NCI-H2171 (cell line): ENCODE measurements at regions not wholly inside any gene's neighbourhood (a gene's known extent, or its start where the extent isn't known, plus 50 kb on each side); places are given as distances from the start of the nearest gene placed in this dataset.

Experiments
- DNase-seq: peaks from one replicate; lab custom pipeline; 2025; lab: John Stamatoyannopoulos, UW

DNA sequence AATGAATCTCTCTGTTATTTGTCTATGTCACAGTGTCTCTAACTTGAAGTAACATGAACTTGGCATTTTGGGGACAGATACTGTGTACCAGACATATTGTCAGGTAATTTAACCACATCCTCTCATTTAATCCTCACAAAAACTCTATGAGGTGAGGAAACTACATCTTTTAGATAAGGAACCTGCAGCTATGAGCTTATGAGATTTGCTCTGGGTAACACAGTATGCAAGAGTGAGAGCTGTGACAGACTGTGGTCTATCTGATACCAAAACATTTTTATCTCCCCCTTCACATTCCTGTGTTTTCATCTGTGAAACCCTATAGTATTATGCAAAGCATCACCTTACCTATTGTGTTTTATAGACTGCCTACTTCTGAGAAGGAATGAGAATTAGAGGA is 58.4 kb upstream of the HS3ST1 start:
- no peak for DNase-seq

DNA sequence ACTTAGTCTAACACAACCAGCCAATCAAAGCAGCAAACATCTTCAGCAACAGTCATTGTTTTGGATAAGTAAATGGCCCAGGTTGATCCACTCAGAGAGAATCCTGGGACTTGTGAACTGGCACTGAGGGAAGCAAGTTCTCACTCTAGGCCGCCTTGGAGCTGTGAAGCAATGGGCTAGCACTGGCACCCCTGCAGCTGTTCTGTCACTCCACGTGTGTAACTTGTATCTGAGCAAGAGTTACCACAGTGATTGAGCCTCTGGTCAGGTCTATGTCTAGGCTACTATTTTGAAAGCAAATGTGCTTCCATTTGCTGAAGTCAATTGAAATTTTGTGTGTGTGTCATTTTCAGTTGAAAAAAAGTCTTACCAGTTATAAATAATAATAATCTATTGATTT is 57.2 kb upstream of the HS3ST1 start:
- no peak for DNase-seq

DNA sequence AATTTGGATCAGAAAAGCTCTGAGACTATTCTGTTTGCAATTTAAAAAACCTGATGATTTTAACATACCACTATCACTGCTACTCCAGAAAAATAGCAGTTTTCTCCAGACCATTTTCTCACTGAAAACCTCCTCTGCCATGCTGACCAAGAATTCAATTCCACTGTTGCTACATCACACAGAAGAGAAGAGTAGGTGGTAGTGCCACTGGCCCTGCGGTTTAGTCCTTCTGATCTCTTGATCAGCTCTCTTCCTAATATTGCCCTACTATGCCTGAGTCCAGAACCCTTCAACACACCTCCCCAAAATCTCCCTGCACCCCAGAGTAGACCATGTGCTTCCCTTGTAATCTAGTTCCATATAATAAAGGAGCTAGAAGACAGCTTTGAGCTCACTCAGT is 55.8 kb upstream of the HS3ST1 start:
- DNase-seq: no peak

DNA sequence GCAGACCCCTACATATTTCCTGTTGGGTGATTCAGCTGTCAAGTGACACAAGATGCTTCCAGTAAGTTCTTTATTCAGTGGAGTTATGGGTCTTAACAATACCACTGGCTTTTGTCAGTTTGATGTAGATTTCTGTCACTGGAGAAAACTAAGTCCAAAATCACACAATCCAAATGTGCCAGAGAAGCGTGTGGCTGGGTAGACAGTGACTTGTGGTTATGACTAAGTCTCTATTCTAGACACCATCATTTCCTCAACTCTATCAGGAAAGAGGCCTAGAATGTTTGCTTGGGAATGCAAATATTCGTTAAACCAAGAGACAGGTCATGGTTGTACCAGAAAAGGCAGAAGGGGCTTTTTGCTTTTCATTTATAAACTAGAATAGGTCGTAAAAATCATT is 54.4 kb upstream of the HS3ST1 start:
- no peak for DNase-seq

DNA sequence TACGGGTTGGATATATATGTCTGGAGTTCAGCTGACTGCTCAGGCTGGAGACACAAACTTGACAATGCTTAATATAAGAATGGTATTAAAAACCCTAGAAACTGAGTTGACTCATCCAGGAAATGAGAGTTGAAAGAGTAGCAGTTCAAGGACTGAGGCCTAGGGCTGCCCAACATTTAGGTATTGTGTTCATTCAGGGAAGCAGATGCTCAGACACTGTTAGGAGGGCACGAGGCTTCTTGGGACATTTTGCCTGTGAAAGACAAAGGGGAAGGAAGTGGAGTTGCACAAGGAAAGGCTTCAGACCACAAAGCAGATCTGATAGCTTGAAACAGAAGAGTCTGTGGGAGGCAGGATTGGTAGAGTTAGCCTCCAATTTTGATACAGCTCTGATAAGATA is 52.0 kb upstream of the HS3ST1 start:
- DNase-seq: no peak
